ENCODE measurements at regions not wholly inside any gene's neighbourhood (a gene's known extent, or its start where the extent isn't known, plus 50 kb on each side); places are given as distances from the start of the nearest gene placed in this dataset.

DNA sequence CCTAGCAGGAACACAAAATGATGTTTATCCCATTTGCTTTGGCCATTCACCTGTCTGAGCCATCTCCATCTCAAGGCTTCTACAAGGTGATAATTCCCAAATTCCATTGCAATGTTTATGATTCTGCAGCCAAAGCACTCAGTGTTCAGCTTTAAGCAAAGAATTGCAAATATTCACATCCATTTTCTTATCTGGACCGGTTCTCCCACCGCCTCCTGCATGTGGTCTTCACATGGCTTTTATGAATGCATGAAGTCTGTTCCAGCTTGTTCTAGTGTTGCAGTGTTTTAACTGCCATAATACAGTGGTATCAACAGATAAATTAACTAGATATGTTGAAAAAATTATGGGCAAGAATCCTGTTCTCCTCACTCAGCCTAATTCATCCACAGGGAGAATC is 443.0 kb upstream of the KLF4 start:
- DNase-seq (ENCODE audit: low read depth, low spot score) = no peak

DNA sequence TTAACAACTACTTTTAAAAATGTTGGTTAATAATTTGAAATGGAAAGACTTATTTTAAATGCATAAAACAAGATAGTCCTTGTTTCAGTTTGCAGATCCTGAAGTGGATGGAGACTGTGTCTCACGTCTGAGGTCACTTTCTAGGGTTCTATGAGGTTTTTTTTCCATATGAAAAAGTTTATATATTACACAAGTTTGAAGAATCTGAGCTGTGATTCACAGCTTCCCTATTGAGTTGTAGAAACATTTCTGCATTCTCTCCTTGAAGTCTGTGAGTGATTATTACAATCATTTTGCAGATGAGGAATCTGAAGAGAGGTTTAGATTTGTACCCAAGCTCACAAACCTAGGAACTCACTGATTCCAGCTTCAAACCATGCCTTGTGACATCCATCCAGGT is 442.5 kb upstream of the KLF4 start:
- no peak for DNase-seq (ENCODE audit: low read depth, low spot score)

DNA sequence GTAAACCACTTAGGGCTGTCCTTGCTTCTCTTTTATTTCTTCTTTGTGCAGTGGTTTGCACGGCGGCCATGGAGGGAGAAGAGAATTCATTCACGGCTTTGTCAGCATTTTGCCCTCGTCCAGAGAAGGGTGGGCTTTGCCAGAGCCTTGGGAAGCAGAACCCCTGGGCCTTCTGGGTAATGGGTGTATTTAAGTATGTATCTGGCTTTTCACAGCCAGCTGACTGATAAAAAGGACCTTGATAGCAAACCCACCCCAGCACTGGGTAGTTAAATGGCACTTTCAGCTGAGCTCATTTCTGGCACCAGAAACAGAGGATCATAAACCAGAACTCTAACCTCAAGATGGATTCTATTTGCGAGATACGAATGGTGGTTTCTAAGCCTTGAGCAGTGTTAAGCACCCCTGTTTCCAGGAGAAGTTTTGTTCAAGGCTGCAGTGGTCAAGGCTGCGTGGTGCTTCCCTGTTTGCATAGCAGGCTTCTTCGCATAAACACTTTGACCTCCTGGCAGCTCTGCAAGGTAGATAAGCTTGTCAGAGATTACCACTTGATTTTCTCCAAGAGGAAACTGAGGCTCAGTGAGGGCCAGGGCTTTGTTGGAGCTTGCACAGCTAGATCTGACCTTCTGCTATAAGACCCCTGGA is 441.6 kb upstream of the KLF4 start:
- peak; percentile 23 for DNase-seq (ENCODE audit: low read depth, low spot score)

DNA sequence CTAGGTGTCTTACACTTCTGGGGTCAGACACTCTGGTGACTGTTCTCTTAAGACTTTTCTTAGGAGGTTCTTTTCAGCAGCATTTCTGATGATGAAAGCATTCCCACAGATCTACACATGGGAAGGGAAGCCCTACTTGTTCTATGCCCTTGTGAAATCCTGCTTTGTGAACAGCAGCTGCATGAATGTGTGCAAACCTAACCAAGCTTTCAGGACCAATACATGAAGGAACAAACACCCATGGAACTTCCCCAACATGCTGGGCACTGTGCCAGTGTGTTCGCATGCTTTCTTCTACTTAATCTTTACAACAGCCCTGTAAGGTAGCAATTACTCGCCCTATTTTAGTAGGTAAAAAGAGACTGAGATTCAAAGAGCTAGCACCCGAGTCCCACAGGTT is 439.9 kb upstream of the KLF4 start:
- no peak for DNase-seq (ENCODE audit: low read depth, low spot score)

DNA sequence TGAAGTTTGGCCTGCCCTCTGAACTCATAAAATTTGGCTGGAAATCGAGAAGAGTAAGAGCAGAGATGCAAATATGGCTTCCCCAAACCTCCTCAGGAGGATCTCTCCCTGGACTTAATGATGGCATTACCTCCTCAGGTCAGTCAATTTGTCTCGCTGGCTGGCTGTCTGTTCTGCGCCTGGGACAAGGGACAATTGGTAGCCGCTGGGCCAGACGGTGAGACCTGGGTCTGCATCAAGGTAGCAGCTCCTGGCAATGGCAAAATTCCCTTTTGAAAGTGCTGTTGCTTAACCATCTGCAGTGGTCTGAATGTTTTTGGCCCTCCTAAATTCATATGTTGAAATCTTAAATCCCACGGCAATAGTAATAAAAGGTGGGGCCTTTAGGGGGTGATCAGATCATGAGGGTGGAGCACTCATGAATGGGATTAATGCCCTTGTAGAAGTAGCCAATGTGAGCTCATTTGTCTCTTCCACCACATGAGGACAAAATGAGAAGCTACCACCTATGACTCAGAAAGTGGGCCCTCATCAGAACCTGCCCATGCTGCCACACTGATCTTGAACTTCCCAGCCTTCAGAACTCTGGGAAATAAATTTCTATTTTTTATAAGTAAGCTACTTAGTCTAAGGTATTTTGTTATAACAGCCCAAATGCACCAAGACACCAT is 439.3 kb upstream of the KLF4 start:
- no peak for DNase-seq (ENCODE audit: low read depth, low spot score)

DNA sequence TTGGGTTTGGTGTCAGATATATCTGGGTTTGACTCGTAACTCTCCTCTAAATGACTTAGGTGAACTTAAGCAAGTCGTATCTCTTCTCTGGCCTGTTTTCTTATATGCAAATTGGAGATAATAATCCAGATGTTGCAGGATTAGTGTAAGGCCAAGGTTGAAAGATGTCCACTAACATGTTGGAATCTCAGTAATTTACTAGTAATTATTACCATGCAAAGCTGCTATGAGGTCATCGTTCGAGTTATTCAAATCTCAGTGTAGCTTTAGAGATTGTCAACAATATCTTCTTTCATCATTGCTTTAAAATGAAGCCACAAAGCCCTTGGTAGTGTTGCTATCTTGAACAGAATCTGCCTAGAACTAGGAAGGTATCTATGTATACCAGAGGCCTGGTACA is 437.7 kb upstream of the KLF4 start:
- DNase-seq (ENCODE audit: low read depth, low spot score) = no peak

DNA sequence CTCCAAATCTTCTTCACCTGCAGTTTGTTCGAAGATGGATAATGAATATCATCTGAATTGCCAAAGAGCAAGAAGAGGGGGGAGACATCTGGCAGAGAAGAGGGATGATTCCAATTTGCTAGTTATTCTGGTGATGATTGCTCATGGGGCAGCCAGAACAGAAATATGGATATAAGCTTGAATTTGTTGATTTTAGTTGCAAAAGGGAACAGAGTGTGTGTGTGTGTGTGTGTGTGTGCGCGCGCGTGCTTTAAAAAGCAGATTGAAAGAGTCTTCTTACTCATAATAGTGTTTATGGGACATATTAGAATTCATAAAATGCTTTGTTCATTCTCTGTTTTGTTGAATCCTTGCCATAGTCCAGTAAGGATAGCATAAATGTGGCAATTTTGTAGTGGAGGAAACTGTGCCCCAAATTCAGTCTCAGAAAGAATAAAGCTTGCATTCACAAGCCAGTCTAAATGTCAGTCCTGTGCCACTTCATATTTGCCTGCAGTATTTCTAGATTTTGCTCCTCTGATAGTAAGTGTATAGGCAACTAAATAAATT is 436.3 kb upstream of the KLF4 start:
- no peak for DNase-seq (ENCODE audit: low read depth, low spot score)

DNA sequence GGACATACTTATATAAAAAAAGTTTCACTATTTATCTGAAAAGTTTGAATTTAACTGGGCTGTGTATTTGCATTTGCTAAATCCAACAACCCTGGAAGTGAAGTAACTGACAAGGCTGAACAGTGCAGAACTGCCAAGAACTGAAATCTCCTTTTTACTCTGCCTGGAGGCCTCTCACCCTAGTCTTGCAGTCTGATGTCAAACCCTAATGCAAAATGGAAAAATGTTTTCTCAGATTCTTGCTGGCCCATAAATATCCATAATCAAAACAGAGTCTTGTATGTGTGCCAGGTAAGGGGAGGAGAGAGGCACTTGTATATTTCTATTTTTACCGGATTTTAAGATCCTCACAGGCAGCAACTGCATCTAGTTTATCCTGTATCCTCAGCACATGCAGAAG is 432.7 kb upstream of the KLF4 start:
- DNase-seq (ENCODE audit: low read depth, low spot score) = no peak

DNA sequence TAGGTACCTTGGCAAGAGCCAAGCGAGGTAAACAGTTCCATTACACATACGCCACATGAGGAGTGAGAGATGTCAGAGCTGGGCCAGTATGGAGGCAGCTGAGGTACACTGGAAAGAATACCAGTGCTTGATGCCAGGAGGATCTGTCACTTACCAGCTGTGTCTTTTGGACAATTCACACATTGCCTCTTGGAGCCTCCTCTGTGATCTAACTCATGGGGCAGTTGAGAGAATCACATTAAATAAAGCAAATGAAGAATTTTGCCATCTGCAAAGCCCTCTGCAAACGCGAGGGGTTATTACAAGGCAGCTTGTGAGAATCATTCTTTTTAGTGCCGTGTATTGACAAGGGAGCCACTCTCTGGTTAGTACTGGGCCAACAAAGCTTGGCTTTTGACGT is 429.7 kb upstream of the KLF4 start:
- DNase-seq (ENCODE audit: low read depth, low spot score) = no peak

DNA sequence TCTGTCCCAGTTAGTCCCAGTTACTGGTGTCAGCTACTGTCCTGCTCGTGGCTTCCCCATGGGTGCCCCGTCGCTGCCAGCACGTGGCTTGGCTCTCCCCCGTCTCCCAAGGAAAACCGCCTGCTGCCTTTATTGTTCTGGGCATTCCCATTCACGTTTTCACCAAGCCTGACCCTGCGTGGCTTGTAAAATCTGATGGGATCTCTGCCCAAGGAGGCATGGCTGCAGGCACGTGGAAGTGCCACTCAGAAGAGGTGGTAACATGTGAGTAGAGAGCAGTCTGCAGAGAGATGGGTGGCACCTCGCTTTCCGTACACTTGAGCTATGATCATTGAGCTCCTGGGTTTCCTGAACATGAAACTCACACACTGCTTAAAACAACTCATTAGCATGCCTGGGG is 429.2 kb upstream of the KLF4 start:
- DNase-seq (ENCODE audit: low read depth, low spot score) = no peak

DNA sequence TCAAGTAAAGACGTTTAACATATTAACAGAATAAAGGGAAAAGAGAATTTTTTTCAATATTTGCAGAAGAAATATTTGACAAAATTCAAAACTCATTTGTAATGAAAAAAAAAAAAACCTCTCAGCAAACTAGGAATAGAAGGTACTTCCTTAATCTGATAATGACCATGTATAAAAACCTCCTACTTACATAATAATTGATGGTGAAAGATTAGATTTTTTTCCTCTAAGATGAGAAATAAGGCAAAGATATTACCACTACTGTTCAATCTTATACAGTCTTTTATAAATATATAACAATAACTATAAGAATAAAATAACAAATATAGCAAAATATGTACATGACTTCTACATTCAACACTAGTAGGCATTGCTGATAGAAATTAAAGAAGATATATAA is 424.6 kb upstream of the KLF4 start:
- DNase-seq (ENCODE audit: low read depth, low spot score) = no peak

DNA sequence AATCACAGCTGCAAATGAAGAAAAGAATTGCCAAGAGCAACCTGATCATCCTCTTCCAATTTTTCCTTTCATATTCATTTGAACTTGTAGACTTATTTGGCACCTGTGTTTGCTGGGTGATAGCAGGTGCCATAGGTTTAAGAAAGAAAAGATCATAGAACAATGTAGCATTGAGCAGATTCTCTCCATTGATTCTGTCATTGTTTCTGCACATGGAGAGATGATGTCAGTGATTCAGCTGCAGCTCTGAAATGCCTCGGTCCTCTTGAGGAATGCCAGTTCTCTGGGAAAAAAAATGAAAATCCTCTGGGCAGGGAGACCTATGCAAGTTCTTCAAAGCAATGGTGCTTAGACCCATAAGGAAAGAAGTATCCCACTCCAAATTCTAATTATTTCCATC is 418.1 kb upstream of the KLF4 start:
- DNase-seq (ENCODE audit: low read depth, low spot score) = no peak

DNA sequence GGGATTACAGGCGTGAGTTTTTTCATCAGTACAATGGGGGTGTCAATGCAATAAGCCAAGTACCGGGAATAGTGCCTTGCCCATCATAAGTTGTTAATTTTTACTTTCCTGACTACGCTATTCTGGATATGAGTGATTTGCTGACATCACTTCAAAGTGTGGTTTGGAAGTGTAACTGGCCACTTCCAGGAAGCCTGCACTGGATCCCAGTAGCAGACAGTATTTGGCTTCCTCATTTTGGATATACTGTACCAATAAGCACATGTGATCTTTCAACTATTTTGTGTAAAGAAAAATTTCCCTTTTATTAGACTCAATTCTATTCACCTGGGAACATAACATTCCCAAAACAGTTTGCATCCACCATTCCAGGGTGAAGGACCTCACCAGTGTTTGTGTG is 417.7 kb upstream of the KLF4 start:
- DNase-seq (ENCODE audit: low read depth, low spot score) = no peak

DNA sequence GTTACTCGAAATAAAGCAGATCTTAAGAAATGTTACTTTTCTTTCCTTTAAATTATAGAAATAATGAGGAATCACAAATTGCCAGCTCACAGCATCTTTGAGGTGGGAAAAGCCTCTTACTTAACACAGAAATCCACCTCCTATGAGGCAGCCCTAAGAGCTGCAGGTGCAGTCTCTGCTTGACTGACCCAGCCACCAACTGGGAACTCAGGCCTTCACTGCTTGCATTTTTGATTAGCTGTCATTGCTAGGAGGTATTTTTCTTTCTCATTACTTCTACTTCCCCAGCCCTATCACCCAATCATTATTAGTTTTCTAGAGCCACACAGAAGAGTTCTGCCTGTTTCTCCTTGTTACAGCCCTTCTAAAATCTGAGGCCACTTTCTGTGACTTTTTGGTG is 416.5 kb upstream of the KLF4 start:
- DNase-seq (ENCODE audit: low read depth, low spot score) = no peak

DNA sequence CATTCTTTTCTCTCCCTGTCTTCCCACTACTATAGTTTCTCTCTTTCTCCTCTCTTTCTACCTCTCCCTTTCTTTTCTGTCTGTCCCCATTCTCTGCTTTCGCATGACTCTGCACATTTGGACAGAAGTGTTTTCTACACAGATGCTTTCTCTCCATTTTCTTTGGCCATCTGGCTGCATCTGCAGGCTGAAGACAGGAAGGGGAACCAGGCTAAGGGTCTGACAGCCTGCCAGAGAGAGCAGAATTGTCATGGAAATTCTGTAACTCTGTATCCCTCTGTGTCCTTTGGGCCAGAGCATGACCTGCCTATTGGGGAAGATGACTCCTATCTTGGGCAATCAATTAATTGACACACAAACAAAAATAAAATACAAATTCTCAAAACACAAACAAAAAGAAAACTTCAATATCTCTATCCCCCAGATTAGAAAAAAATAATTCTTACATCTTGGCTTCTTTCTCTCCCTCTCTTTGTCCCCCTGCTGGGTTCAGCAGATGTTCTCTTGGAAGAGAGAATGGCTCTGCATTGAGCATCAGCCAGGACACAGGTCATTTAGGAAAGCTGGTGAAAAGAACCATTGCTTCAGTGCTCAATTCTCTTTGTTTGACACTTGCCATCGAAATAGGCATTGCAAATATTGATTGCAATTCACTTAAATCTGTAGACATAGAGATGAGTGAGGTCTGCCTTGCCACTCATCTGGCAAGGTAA is 415.9 kb upstream of the KLF4 start:
- DNase-seq (ENCODE audit: low read depth, low spot score) = no peak

DNA sequence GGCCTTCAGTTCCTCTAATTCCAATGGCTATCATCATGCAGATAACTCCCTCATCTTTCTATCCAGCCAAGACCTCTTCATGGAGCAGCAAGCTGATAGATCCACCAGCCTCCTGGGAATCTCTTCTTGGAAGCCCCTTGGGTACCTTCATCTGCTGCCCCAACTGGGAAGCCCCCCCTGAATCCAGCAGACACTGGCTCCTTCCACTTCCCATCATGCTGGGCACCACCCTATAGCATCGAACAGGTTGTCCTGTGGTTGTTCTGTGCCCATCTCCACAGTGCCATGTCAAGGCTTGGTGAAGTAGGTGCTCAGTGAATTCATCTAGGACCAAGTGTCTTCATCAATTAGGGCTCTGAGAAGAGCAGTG is 410.4 kb upstream of the KLF4 start:
- no peak for DNase-seq (ENCODE audit: low read depth, low spot score)

DNA sequence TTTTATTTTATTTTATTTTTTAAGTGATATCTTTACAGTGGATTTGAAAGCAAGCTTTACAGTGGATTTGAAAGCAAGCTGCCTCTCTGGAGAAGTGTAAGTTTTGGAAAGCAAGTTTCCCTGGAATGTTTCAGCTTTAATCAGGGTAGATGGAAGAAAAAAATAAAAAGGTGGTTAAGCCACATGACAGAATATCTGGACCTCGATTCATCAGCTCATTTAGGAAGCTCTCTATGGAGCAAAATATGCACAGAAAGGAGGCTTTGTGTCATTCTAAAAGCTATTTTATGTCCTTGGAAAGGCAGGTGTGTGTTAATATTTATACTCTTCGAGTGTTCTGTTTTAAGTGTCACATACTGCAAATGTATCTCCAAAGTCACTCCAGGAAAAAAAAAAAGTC is 409.2 kb upstream of the KLF4 start:
- no peak for DNase-seq (ENCODE audit: low read depth, low spot score)

DNA sequence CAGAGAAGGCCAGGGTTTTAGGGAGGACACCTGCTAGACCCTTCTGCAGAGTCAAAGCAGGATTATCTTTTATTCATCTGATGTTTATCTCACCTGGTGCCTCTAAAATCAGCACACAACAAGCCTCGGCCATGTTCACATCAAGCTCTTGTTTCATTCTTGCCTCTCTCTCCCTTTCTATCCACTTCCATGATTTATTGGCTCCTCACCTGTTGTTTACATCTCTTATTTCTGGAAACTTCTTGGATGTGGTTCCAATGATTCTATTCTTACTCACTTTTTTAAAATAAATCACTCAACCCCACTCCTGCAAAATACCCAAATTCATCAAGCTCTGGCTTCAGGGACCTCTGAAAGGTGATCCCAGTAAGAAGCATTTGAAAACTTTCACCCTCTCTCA is 407.0 kb upstream of the KLF4 start:
- no peak for DNase-seq (ENCODE audit: low read depth, low spot score)

DNA sequence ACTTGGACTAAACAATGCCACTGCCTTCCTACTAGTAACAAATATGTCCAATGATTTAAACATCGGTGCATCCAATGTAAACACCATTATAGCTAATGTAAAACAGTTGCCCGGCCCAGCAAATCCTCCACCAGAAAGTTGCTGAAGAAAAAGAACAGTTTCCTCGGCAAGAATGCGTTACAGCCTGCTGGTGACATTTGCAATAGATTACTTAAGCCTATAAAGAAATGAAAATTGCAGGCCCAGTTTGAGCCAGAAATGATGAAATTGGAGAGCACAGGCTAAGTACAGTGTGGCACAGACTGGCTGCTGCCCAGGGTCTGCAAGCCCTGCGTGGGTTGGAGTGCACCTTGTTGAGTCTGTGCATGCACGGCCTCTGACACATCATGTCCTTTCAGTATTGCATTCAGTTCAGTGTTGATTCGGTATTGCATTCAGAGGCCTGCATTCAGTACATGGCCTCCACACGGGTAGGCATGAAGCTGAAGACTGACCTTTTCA is 406.0 kb upstream of the KLF4 start:
- no peak for DNase-seq (ENCODE audit: low read depth, low spot score)

DNA sequence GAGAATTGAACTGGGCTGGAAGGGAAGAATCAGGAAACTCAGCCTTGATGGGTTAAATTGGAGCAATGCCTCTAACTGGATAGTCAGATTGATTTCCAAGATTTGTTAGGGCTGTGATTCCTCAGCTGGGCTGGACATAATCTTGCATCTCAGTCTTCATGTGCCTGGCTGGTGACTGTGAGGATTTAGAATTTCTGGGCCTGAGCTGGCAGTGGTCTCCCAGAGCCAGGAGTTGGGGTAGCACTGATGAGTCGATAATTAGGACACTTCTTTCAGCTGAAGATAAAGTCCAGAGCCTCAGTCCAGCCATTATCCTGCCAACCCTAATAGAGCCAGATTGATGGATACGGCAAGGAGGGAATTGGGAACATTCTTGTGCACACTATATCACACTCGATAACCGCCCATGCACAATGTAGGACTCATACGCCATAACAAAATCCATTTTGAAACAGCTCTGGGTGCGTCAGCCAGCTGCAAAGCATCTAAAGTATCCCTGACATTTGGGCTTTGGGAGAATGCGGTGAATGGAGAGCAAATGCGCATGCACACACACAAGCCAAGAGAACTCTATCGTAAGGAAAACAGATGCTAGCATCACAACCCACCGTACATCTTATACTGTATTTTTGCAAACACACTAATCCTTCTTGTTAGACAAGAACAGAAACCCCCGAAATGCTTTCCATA is 405.1 kb upstream of the KLF4 start:
- peak; percentile 5 for DNase-seq (ENCODE audit: low read depth, low spot score)

DNA sequence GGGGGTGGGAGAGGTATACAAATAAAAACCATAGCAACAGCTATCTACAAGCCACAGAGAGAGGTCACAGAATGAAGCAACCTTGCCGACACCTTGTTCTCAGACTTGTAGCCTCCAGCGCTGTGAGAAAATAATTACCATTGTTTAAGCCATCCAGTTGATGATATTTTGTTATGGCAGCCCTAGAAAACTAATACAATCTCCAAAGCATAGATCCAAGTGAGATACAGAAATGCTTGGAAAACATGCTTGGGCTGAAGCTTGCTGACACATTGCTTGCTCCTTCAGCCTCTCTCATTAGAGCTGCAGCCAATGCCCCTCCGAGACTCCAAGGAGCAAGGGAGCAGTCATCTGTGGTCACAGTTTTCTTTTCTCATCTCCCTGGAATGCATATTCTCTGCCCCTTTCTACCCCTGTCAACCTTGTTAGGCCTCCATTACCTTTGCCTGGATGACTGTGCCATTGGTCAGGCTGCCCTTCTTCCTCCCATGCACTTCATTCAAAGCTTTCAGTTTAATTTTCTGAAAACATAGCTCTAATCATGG is 401.4 kb upstream of the KLF4 start:
- no peak for DNase-seq (ENCODE audit: low read depth, low spot score)

DNA sequence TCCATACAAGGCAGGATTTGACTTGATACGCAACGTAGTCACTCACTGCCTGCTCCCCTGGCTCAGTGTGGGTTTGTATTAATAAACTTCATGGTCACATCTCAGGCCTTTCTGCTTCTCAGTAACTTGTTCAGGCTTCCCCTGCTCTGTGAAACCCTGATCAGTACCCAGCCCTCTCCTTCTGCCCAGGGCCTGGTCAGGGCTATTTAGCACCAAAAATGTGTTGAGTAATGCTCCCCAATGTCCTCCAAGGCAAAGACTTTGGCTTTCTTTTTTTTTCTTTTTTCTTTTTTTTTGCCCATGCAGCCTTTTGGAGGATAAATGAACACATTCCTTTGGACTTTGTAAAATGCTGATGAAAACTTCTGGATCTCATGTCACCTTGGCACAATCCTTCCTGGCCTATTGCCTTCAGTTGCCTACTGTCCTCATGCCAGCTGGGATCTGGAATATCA is 399.2 kb upstream of the KLF4 start:
- DNase-seq (ENCODE audit: low read depth, low spot score) = no peak
